ENCODE measurements at regions not wholly inside any gene's neighbourhood (a gene's known extent, or its start where the extent isn't known, plus 50 kb on each side); places are given as distances from the start of the nearest gene placed in this dataset.

DNA sequence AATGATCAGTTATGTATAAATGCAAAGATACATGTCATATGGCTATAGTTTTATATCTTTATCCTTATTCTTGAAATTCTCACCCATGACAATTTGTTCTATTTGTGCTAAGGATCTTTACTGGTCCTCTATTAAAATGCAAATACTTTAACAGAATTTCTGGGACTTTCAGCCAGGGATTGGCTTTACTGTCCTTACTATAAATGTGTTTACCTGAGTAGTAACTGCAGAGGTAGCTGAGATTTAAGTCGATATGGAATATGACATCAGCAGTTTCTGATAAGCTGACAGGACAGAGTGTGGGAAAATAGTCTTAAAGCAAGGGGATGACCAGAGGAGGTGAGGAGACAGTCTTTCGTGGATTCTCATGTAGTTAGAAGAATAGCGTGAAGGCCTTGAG is 206.4 kb downstream of the DIO2 start:
- DNase-seq (ENCODE audit: extremely low read depth, low read depth) = no peak
- TF ChIP-seq, protein P1, sequence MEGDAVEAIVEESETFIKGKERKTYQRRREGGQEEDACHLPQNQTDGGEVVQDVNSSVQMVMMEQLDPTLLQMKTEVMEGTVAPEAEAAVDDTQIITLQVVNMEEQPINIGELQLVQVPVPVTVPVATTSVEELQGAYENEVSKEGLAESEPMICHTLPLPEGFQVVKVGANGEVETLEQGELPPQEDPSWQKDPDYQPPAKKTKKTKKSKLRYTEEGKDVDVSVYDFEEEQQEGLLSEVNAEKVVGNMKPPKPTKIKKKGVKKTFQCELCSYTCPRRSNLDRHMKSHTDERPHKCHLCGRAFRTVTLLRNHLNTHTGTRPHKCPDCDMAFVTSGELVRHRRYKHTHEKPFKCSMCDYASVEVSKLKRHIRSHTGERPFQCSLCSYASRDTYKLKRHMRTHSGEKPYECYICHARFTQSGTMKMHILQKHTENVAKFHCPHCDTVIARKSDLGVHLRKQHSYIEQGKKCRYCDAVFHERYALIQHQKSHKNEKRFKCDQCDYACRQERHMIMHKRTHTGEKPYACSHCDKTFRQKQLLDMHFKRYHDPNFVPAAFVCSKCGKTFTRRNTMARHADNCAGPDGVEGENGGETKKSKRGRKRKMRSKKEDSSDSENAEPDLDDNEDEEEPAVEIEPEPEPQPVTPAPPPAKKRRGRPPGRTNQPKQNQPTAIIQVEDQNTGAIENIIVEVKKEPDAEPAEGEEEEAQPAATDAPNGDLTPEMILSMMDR (IDR thresholded peaks at IDR 0.05; ENCODE audit: low read depth, low read length, missing control alignments) = no peak
- H3K4me3 ChIP-seq (replicated peaks; ENCODE audit: low read depth, low read length) = no peak overlapping the region

DNA sequence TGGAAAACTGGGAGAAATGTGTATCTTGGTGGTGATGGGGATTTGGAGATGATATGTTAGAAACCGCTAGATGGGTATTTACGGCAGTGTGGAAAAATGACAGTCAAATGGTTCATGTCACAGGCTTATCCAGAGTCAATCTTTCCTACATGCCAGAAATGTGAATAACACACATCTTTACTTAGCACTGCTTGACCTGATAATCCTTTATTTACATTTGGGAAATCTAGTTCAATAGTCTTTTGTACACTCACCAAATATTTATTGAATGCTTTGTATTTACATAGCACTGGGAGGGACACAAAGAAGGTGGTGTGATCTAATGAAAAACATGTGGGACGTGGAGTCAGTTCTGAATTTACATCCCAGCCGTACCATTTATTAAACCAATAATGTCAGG is 208.2 kb downstream of the DIO2 start:
- TF ChIP-seq, protein P1 (IDR thresholded peaks at IDR 0.05; ENCODE audit: low read depth, low read length, missing control alignments) = no peak

DNA sequence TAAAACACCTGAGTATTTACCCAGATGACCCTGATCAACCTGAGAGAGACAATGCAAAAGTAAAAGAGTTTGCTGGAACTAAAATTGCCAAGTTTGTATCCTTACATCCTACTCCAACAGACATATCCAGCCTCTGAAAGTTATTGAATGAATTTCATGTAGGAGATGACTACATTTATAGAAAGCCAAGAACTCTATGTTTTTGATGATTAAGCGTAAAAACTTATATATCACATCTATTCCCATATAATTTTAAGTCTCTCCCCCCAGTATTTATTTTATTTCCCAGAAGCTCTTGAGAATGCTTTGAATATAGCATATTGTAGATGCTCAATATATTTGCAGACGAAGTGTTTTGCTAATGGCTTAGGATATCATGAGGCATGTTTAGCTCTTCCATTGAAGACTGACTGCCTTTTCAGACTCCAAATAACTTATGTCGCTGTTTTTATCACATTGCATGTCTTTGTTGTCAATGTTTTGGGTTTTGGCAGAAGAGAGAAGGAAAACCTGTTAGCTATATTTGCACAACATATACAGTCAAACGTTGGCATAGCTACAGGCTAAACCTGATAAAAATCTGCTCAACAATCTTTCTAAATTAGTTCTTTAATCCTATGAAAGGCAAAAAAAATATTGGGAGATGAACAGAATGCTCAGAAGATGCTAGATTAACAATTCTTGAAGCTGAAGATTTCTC is 213.6 kb downstream of the DIO2 start:
- DNase-seq (ENCODE audit: extremely low read depth, low read depth) = no peak
- H3K4me3 ChIP-seq (replicated peaks; ENCODE audit: low read depth, low read length) = no peak overlapping the region
- TF ChIP-seq, protein P1 (IDR thresholded peaks at IDR 0.05; ENCODE audit: low read depth, low read length, missing control alignments) = no peak

More for the DNA sequence above, 208.2 kb downstream of the DIO2 start:
- no peak overlapping the region for H3K4me3 ChIP-seq (replicated peaks; ENCODE audit: low read depth, low read length)
- DNase-seq (ENCODE audit: extremely low read depth, low read depth) = peak; percentile 39

DNA sequence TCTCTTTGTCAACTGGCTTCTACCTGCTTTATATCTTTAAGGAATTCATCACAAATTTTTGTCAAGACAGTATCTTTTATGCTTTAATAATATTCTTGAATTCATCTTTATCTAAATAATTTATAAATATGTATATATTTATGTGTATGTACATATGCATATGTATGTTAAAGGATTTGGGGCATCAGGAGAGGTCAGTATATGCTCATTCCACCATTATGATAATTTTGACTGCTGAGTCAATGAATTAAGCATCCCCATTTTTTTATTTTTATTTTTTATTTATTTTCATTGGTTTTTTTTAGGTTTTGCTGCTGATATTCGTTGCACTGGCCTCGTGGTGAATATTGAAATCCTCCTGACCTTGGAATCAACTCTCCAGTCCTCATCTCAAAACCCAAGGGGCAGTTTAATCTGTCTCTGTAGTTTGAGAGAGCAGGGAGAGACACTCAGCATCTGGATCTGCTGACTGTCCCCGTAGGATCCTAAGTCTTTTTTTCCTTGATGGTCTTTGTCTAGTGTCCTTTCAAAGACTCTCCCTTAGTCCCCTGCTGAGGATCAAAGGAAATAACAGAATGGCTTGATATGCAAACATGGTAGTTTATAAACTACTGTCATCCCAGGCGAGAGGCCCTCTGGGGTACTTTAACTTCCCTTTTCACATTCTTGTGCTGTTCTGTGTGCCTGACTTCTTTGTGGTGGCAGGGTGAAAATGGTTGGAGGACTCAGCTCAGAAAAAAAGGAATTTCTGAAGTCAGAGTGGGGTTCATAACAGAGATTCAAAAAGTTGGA is 218.7 kb downstream of the DIO2 start:
- TF ChIP-seq, protein P1 (IDR thresholded peaks at IDR 0.05; ENCODE audit: low read depth, low read length, missing control alignments) = no peak
- no peak overlapping the region for H3K4me3 ChIP-seq (replicated peaks; ENCODE audit: low read depth, low read length)
- no peak for DNase-seq (ENCODE audit: extremely low read depth, low read depth)

DNA sequence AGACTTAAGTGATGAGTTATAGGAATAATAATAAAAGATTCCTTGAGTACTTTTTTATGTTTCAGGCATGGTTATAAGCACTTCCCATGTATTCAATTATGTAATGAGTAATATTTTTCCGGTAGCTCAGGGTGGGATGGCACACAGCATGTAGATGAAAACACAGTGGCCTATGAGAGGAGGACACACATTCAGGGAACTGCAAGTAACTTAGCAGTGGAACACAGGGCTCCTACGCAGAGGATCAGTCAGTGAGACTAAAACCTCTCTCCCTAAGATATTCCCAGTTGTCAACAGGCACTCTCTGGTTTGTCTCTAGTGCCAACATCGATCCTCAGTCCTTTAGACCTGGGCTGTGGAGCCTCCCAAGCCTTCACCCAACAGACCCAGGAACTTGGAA is 219.4 kb downstream of the DIO2 start:
- H3K4me3 ChIP-seq (replicated peaks; ENCODE audit: low read depth, low read length) = no peak overlapping the region
- TF ChIP-seq, protein P1 (IDR thresholded peaks at IDR 0.05; ENCODE audit: low read depth, low read length, missing control alignments) = no peak
- no peak for DNase-seq (ENCODE audit: extremely low read depth, low read depth)

DNA sequence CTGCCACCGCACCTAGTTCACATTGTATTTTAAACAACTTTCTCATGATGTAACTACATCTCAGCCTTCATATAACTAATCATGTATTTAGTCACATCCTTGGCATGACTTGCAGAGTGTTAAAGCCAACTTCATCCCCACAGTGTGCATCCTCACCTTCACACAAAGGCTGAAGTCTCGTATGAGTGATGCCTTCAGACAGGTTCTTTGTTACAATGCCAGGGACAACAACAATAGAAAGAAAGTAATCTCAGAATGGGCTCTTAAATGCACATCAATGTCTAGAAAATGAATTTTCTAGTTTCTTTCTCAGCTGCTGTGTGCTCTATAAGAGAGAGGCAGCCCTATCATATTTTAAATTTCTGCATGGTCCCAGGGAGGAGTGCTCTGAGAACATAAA is 221.3 kb downstream of the DIO2 start:
- H3K4me3 ChIP-seq (replicated peaks; ENCODE audit: low read depth, low read length) = no peak overlapping the region
- TF ChIP-seq, protein P1 (IDR thresholded peaks at IDR 0.05; ENCODE audit: low read depth, low read length, missing control alignments) = no peak
- no peak for DNase-seq (ENCODE audit: extremely low read depth, low read depth)

Measured in HFF-Myc (cell line).